GM12874 (cell line): ENCODE measurements at regions not wholly inside any gene's neighbourhood (a gene's known extent, or its start where the extent isn't known, plus 50 kb on each side); places are given as distances from the start of the nearest gene placed in this dataset.

Experiments used
- CTCF ChIP-seq: IDR thresholded peaks from 2 replicates; pipeline ENCODE4 v1.5.1; 2011; ENCODE audit warnings: low read depth, mild to moderate bottlenecking, control low read depth, low read length, moderate library complexity; ENCODE audit not compliant: insufficient read depth

GRCh38 chr9:121558473-121558872 is 58.8 kb upstream of the GGTA1 start:
- no peak for TF ChIP-seq CTCF

- TF ChIP-seq CTCF, result no peak
These were observed 59.5 kb upstream of the GGTA1 start for GRCh38 chr9:121559183-121559582.

- no peak for TF ChIP-seq CTCF
These were observed 61.3 kb upstream of the GGTA1 start for GRCh38 chr9:121560921-121561320.

GRCh38 chr9:121561385-121562222 is 62.0 kb upstream of the GGTA1 start:
- no peak for TF ChIP-seq CTCF

- TF ChIP-seq CTCF, result no peak
These were observed 62.7 kb upstream of the GGTA1 start for GRCh38 chr9:121562301-121562700.

GRCh38 chr9:121563425-121563824 is 63.8 kb upstream of the GGTA1 start:
- TF ChIP-seq CTCF, result no peak

GRCh38 chr9:121563881-121564460 is 64.3 kb upstream of the GGTA1 start:
- TF ChIP-seq CTCF, result no peak
